HG02852 (cell line): ENCODE measurements at regions not wholly inside any gene's neighbourhood (a gene's known extent, or its start where the extent isn't known, plus 50 kb on each side); places are given as distances from the start of the nearest gene placed in this dataset.

Experiments
- ATAC-seq: cut with Tn5 transposase; IDR thresholded peaks from one replicate; pipeline ENCODE4 v1.9.1; 2021; ENCODE audit warnings: mild to moderate bottlenecking, moderate library complexity; ENCODE audit not compliant: unreplicated experiment

DNA sequence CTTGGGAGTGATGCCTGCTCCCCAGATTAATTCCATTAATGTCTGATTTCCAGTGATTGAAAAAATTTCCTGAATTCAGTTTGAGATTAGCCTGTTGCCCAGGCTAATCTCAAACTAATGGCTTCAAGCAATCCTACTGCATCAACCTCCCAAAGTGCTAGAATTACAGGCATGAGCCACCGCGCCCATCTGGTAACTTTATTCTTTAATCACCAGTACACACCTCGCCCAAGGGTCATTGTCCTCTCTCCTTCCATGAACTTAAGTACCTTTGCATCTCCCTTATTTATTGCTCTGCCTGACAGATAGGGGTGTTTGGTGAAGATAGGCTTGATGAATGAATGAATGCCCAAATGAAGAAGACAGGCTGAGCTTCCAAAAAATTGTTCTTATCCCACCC is 366.5 kb downstream of the SIPA1L2 start:
- no peak for ATAC-seq

DNA sequence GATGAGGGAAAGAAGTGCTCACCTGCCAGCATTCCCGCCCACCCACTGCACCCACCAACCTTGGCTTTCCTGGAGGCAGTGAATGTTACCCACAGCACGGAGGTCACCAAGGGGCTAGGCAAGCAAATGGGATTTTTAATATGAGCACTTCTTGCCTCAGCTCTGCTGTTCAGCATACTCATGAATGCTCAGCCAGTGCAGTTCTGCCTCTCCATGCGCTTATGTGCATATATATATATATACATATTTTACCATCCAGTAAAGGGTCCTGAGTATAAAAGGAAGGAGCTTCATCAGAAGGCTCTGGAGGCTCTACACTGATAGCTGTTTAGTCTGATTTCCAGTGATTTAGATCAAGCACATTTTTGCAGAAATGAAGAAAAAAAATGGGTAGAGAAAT is 366.9 kb downstream of the SIPA1L2 start:
- ATAC-seq: no peak

DNA sequence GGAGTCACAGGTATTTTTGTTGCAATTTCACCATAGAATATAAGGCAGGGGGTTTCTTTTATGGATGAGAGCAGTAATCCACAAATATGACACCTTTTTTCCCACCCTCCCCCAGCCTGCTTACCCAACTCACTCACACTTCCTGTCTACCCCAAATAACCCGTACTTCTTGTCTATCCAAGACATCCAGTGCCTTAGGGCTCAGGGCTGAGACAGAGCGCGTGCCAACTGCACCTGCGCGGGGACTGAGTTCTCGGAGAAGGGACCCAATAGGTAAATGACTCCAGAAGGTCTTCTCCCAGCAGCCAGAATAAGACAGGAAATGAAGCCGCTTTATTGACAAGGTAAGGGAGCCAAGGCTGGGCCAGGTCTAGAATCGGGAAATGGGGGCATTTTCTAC is 369.1 kb downstream of the SIPA1L2 start:
- no peak for ATAC-seq

DNA sequence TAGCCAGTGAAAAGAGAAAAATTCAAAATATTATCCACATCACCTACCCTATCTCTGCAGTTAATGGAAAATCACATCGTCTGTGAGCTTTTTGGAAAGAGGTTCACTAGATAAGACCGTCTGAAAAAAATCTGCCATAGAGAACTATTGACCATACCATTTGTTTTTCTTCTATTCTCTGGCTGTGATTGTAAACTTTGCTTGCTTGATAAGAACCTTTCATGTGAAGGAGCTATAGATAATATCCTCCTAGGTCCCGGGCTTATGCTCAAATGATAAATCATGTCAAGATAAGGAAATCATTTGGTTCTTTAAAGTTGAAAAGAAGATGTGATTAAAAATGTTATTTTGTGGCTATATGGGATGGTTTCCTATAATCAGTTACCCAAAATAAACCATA is 369.9 kb downstream of the SIPA1L2 start:
- no peak for ATAC-seq

DNA sequence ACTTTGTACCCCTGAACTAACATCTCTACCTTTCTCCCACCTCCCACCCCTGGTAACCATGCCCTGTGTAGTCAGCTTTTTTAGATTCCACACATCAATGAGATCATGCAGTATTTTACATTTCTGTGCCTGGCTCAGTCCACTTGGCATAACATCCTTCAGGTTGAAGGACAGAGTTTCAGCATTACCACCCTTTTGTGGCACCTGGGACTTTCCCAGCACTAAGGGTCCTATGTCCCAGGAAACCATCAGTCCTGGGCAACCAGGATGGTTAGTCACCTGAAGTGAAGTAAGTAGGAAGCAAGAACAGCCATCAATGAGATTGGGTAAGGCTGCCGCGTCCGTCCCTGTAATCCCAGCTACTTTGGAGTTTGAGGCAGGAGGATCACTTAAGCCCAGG is 370.6 kb downstream of the SIPA1L2 start:
- no peak for ATAC-seq

DNA sequence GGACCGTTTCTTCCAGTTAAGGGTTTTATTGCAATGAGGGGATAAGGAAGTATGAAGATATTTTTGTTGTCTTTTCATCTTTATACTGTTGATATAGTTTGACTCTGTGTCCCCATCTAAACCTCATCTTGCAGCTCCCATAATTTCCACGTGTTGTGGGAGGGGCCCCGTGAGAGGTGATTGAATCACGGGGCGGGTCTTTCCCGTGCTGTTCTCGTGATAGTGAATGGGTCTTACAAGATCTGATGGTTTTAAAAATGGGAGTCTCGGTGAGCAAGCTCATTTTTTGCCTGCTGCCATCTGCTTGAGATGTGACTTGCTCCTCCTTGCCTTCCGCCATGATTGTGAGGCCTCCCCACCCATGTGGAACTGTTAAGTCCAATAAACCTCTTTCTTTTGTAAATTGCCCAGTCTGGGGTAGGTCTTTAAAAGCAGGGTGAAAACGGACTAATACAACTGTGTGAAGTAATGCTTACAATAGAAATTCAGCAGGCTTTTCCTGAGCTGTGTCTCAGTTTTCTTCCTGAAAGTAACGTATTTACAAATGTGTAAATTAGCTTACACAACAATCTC is 377.3 kb downstream of the SIPA1L2 start:
- no peak for ATAC-seq

DNA sequence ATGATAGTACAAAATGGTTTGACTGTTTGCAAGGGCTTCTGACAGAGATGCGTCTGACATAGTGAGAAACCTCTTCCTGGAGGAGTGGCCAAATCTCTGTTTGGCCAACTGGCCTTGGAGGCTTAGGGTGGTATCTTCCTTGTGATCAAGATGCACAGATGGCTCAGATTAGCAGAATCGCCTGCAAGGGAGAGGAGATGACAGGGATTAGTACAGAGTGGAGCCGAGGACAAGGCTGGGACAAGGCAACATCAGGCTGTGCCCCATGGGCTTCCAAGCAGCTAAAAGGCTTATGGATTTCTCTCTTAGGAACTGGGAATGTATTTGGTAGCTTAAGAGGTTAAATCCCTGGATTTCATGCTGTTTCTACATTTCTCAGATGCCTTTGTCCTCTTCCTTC is 379.1 kb downstream of the SIPA1L2 start:
- ATAC-seq: no peak

DNA sequence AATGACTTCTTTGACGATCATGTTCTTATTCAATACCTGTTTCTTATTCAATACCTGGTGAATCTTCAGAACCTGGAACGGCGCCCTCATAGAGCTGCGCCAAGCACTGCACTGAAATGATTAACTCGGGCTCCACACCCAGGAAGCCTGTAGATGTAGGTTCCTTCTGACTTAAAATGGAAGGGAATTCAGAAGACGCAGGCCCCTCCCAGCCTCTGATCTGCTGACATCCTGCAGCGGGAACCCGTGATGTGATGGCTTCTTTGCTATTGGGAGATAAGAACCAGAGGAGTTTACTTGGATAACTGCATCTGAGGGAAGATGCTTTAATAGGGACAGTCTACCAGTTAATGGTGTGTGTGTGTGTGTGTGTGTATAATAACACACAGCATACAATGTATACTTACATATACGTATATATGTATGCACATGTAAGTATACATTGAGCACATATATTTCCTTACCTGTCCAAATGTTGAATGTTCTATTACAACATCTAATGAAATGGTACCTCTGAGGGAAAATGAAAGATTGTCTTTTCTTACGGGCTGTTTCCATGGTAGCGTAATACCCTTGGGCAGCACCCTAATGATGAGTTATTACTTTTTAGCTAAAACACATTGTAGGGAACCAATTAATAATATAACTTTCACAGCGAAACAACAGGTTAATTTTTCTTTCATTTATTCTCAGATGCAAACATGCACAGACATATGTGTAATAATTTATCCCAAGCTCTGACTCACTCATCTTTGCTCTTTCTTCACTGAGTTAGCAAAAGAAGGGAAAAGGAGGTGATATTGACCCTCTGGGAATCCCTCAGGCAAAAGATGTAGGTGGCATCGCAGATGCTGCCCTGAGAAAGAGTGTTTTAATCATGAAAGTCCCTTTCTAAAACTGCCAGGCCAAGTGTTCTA is 379.8 kb downstream of the SIPA1L2 start:
- no peak for ATAC-seq

DNA sequence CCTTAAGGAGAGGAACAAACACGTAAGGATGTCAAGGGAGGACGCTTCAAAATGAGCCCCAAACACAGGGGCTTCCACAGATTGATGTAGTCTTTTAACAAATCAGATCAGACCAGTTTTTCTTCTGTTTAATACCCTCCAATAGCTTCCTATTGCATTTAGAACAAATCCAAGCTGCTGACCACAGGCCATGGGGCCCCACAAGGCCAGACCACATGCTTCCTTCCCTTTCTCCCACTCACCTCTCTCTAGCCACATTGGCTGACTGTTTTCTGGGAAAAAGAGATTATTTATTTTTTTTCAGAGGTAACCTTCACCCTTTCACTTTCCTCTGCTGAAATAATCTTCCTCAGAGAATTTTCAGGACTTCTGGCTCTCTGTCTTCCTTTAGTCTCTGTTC is 380.6 kb downstream of the SIPA1L2 start:
- ATAC-seq: no peak

DNA sequence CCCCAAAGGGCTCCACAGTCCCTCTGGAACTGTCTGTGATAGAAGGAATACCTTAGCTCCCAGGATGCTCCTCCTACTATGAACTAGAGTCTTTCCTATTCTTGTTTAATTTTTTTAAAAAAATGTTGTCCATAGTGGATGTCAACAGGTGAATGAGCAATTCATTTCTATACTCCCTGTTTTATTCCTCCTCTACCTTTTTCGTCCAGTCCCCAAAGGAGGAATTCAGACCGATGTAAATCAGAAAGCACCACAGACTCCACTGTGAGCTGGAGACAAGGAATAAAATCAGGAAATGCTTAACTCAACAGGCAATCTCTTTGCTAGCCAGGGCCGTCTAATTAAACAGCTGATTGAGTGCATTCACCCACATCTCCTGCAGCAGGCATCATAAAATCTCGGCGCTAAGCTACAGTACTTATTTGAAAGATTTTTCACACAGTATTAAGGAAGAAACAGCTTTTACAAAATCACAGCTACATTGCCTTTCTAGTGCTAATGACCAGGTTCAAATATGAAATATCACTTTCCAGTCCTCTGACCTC is 381.6 kb downstream of the SIPA1L2 start:
- no peak for ATAC-seq

DNA sequence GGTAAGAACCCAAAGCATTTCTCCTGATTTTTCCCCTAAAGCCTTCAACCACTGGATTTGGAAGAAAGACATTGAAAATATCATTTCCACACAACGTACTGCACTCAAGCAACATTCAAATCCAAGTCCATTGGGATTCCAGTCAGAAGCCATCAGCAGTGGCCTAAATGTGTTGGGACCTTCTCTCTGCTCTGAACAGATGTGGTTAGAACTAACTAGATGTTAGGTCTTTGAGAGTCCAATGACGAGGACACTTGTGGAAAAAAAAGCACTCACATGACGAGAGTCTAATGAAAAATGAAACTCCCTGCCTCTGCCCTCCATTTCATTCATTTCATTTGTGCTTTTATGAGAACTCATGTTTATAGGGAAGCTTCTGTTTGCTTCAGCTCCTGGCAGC is 382.3 kb downstream of the SIPA1L2 start:
- no peak for ATAC-seq

DNA sequence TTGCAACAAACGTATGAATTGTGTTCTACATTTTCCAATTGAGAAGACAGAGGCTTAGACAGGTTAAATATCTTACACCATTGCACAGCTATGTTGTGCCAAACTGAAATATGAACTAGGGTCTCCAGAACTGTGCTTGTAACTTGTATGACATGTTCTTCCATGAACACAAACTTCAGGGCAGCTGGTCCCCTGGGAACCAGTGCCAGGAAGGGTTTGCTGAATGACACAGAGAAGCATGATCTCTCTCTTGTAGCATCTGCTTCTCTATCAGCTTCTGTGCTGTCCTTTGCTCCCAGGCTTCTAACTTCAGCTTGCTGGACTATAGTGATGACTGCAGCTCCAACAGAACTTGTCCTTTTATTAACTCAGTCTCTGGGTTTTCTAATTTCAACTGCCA is 385.5 kb downstream of the SIPA1L2 start:
- ATAC-seq: no peak

DNA sequence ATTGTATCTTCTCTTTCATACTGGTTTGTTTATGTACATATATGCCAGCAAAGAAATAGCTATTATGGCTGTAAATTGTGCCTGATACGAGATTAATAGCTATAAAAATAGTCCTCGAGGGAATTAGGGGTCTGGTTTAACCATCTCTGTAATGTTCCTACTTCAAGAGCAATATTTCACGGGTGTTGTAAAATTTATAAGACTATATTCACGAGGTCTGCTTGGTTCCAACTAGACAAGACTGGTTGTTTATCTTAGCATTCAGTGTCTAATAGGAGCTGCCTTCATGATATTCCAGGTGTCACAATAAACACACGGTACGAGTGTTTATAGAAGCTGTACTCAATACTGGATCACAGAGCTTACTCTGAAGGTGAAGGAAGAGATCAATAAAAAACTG is 389.9 kb downstream of the SIPA1L2 start:
- ATAC-seq: no peak

DNA sequence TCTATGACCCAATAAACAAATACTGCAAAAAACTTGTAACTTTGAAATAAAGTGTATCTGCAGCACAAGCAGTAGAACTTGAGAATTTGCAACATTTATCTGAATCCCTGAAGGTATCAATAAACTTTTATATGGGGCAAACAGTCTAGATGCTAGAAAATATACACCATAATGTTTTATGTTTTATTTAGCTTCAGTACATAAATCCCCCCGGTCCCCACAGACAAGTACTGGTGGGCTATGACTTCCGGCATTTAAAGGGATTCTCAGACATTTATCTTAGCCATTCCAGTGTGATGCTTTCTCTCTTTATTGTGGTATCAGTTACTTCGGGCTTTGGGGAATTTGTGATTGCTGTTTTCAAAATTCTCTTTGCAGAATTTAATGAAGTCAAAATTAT is 390.4 kb downstream of the SIPA1L2 start:
- no peak for ATAC-seq

DNA sequence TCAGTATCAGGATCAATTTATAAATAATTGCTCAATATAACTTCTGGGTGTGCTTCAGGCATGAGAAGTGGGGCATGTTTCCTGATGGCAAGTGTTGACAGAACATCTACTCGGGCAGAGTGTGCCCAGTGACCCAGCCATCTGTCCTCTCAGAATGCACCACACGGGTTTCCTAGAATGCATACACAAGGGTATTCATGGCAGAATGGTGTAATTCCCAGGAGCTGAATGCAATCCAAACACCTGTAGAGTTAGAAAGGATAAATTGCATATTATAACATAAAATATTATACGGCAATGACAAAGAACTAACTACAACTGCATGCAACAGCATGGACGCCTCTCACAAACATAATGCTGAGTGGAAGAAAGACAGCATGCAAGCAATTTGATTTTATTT is 391.9 kb downstream of the SIPA1L2 start:
- ATAC-seq: no peak

DNA sequence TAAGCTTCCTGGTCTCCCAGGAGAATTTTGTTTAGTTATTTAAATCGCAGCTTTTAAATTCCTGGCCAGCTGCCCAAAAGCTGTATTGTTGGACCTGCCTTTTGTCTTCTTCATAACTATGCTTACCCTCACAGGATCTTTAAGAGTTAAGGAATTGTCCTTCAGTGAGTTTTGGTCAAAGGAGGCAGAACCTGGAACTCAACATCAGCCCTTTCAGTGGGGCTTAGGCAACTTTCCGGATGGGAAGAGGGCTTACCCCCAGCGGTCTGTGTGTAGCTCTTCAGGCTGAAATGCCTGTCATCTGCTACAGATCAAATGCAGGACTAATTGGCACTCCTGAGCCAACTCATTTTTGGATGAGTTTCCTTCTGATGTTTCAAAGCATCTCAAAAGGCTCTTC is 402.6 kb downstream of the SIPA1L2 start:
- no peak for ATAC-seq

DNA sequence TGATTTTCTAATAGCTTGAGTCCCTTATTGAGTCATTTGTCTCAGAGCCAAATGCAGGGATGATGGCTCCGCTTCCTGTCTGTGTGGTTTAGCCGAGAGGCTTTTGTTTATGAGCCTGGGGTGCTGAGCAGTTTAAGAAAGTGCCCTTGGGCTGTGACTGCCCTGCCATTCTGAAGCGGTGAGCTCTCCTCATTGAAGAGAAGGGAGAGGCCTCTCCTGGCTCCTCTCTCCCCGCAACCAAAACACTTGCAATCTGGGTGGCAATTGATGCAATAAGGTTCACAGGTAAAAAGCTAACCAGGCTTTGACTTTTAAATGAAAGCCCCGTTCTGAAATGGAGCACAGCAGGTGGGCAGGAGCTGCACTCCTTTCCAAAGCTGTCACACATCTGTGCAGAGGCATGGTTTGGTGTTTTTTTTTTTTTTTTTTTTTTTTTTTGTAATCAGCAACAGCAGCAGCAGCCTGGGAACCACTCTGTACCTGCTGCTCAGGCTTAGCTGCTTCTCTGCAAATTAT is 403.7 kb downstream of the SIPA1L2 start:
- ATAC-seq: no peak

DNA sequence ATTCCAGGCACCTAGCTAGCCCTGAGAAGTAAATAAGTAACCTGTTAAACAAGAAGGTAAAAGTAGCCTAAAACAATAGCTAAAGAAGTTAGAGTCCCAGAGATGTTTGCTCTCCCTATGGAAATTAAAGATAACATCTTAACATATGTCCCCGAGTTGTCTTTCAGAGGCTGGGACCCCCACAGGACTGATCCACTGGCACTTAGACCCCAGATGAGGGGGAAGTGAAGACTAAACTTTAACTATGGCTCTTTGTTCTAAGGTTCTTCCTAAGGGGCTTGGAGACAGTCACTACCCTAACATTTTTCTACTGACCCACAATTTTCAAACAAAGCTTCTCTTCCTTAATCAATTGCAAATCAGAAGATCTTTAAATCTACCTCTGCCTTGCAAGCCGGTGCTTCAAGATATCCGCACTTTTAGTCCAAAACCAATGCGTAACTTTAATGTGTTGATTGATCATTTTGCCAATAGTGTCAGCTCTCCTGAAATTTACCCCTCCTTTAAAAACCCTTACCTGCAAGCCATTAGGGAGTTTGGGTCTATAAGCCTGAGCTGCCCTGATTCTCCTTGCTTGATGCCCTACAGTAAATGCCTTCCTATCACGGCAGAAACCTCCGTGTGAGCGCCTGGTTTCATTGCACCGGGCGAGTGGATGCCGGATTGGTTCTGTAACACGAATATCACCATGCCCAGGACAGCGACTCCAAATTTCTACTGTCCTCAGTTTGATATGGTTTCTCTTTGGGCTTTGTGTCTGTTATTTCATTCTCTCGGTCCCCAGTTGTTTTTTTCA is 404.4 kb downstream of the SIPA1L2 start:
- ATAC-seq: no peak

DNA sequence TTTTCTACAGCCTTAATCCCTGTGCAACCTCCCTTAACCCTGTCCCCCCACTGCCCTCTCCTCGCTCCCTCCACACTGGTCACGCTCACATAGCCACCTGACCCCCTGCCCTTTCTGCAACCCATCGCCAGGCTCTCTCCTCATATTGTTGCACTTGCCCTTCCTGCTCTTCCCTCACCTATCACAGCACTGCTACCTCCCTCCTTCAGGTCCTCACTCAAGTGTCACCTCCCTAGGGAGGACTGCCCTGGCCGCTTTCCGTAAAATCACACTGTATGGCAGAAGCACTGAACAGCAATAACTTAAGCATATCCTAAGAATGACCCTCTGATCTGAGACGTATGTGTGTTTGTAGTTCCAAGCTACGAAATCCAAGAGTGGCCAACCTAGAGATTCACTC is 406.0 kb downstream of the SIPA1L2 start:
- no peak for ATAC-seq

DNA sequence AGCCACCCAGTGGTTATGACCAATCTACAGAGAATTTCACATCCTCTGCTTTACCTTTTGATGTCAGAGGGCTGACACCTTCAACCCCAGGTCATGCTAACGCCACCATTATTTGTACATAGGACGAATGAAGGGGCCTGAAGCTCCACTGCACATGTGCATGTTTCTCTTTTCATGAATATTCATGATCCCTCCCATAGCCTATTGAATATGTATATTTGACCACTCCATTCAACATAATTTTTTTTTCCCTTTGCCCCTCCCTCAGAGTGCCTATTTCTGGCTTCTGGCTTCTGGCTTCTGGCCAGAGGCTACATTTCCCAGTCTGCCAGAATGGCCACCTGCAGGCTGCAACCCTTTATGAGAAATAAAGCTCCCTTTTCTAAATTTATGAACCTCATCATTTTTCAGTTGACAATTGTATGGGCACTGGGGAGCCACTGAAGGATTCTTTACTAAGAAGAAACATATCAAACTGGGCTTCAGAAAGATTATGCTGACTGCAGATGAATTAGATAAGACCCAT is 406.7 kb downstream of the SIPA1L2 start:
- no peak for ATAC-seq

DNA sequence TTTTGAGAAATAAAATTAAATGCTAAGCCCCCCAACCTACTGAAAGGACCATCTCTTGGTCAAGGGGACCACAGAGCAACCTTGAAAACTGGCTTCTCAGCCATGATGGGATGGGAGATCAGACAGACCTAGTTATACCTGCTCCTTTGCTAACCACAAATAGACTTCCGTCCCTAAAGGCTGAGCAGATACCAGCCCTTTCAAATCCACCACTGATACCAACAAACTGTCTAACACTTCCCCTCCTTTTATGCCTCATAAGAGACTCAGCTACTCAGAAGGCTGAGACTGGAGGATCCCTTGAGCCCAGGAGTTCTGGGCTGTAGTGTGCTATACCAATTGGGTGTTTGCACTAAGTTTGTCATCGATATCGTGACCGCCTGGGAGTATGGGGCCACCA is 407.3 kb downstream of the SIPA1L2 start:
- no peak for ATAC-seq
